OCI-LY7 (cell line): ENCODE measurements at regions not wholly inside any gene's neighbourhood (a gene's known extent, or its start where the extent isn't known, plus 50 kb on each side); places are given as distances from the start of the nearest gene placed in this dataset.

Source experiments
- CTCF ChIP-seq: fragments of 200-600 bp; sonication (generic); conservative IDR thresholded peaks from 2 replicates; pipeline ENCODE4 v1.5.1; 2014; ENCODE audit warnings: mild to moderate bottlenecking, antibody characterized with exemption, low read length, moderate library complexity, mixed read lengths
- EZH2phosphoT487 ChIP-seq: fragments of 200-600 bp; sonication (generic); IDR thresholded peaks from 2 replicates; pipeline ENCODE4 v1.6.1; 2018; ENCODE audit warnings: low read depth, borderline replicate concordance, mild to moderate bottlenecking, mixed run types, antibody characterized with exemption, low read length, moderate library complexity, mixed read lengths

DNA sequence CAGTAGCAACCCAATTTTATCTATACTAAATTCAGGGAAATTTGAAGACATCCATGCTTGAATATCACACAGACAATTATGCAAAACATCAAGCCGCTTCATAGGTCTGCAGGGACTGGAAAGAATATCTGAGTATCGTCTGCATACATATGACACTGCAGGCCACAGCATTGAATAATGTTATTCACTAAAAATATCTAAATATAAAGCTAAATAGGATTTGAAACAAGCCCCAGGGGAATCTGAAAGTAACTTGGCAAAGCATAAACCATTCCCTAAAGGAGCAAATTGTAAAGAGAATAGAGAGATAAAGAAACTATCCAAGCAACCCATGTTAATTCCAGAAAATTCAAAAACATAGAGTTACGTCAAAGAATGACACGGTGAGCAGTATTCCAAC lies 1251.0 kb downstream of the PCDH17 start:
- no peak for TF ChIP-seq CTCF
- no peak for TF ChIP-seq EZH2phosphoT487
